Astrocyte (in vitro differentiated cells and primary cell): ENCODE measurements at regions not wholly inside any gene's neighbourhood (a gene's known extent, or its start where the extent isn't known, plus 50 kb on each side); places are given as distances from the start of the nearest gene placed in this dataset.

ENCODE experiments used
- CTCF ChIP-seq: IDR thresholded peaks from 2 replicates; pipeline ENCODE4 v1.5.1; 2011; ENCODE audit warnings: low read depth, mild to moderate bottlenecking, inconsistent platforms, low read length, moderate library complexity; ENCODE audit not compliant: insufficient read depth
- EZH2 ChIP-seq: IDR thresholded peaks from 2 replicates; pipeline ENCODE4 v1.6.1; 2012; ENCODE audit warnings: mild to moderate bottlenecking, low read length, inconsistent platforms; ENCODE audit not compliant: insufficient read depth

- TF ChIP-seq EZH2 (no peak), CTCF (no peak)
These were observed 129.2 kb downstream of the GLUL start for GRCh38 chr1:182262425-182262824.
